Activated B cell treated with CpG ODN at 0.5 μM for 24 hours (primary cell): ENCODE measurements at regions not wholly inside any gene's neighbourhood (a gene's known extent, or its start where the extent isn't known, plus 50 kb on each side); places are given as distances from the start of the nearest gene placed in this dataset.

Experiments used
- ATAC-seq: fragments of 200-7000 bp; cut with Tn5 transposase; one replicate; pipeline ENCODE4 v1.10.0; 2021; ENCODE audit warnings: low read depth, mild to moderate bottlenecking, moderate library complexity
- CTCF ChIA-PET: fragments of 350-600 bp; sonication (Branson Sonifier 250); formaldehyde crosslinking; loops from one replicate; lab custom pipeline; 2021; ENCODE audit warnings: antibody characterized with exemption; lab: Charles Lee
- POLR2A ChIA-PET: fragments of 350-600 bp; sonication (Branson Sonifier 250); formaldehyde crosslinking; loops from one replicate; lab custom pipeline; 2021; ENCODE audit warnings: antibody characterized with exemption; lab: Charles Lee
- DNase-seq: peaks from one replicate; pipeline ENCODE4 v3.0.0; 2022
- H3K27ac Mint-ChIP-seq: one replicate; pipeline ENCODE4 v1.8.0; 2020; ENCODE audit warnings: mixed read lengths
- H3K27me3 Mint-ChIP-seq: one replicate; pipeline ENCODE4 v1.8.0; 2021; ENCODE audit warnings: mixed read lengths
- H3K36me3 Mint-ChIP-seq: one replicate; pipeline ENCODE4 v1.8.0; 2021; ENCODE audit warnings: low read depth, mixed read lengths
- H3K4me1 Mint-ChIP-seq: one replicate; pipeline ENCODE4 v1.8.0; 2021; ENCODE audit warnings: mixed read lengths
- H3K4me3 Mint-ChIP-seq: one replicate; pipeline ENCODE4 v1.8.0; 2020; ENCODE audit warnings: mild to moderate bottlenecking, mixed read lengths
- H3K9me3 Mint-ChIP-seq: one replicate; pipeline ENCODE4 v1.8.0; 2020; ENCODE audit warnings: mixed read lengths
- intact Hi-C: fragments of 100-400 bp; cut with micrococcal nuclease; formaldehyde crosslinking; loops from one replicate; pipeline ENCODE4 v1.15.1; 2024
- TF ChIP-seq, protein P1 (sequence below): fragments of 200-600 bp; IDR thresholded peaks from one replicate; pipeline ENCODE4 v1.8.0; 2022; ENCODE audit warnings: antibody characterized with exemption, mild to moderate bottlenecking

DNA sequence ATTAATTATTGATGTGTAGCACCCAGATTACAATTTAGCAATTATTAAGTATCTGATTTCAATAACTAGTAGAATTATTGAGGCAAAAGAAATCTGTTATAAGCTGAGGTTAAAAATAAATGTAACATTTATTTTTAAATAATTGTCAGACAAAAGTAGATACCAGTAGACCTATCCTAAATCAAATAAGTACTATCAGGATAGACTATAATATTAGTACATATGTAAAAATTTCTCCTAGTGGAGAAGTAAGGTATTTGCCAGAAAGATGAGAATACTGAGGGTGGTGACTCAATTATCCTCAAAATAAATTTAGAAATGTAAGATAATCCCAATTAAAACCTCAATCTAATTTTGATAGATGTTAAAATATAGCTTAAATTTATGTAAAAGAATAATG lies 377.8 kb upstream of the CHRM3 start:
- peaks cover 3% of the 10 kb centered on the region for H3K9me3 Mint-ChIP-seq

DNA sequence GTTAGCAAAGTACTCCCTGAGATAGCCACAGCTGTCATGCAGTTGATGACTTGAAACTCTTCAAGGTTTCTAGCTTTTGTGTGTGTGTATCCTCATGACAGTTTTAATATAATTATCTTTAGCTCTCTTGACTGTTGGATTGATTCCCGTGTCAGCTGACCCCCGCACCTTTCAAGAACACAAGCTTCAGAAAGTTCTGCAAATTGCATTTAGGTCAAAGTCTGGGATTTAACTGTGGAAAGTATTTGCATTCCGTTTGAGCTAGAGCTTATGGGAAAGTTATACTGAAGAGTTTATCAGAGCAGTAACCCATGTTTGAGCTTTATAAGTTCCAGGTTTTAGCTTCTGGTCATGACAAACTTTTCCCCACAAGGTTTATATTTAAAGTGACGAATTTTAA lies 380.1 kb upstream of the CHRM3 start:
- TF ChIP-seq, protein P1, sequence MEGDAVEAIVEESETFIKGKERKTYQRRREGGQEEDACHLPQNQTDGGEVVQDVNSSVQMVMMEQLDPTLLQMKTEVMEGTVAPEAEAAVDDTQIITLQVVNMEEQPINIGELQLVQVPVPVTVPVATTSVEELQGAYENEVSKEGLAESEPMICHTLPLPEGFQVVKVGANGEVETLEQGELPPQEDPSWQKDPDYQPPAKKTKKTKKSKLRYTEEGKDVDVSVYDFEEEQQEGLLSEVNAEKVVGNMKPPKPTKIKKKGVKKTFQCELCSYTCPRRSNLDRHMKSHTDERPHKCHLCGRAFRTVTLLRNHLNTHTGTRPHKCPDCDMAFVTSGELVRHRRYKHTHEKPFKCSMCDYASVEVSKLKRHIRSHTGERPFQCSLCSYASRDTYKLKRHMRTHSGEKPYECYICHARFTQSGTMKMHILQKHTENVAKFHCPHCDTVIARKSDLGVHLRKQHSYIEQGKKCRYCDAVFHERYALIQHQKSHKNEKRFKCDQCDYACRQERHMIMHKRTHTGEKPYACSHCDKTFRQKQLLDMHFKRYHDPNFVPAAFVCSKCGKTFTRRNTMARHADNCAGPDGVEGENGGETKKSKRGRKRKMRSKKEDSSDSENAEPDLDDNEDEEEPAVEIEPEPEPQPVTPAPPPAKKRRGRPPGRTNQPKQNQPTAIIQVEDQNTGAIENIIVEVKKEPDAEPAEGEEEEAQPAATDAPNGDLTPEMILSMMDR, result no peak
- intact Hi-C loops, result no loop called here
- no peaks in the 10 kb centered on the region for H3K4me1 Mint-ChIP-seq
- H3K9me3 Mint-ChIP-seq, result no peaks in the 10 kb centered on the region
- H3K27me3 Mint-ChIP-seq, result no peaks in the 10 kb centered on the region
- no peaks in the 10 kb centered on the region for H3K36me3 Mint-ChIP-seq
- ATAC-seq (no peak), DNase-seq (no peak)
- CTCF ChIA-PET, result no interaction called here
- no peak overlapping the region for H3K27ac Mint-ChIP-seq
- POLR2A ChIA-PET, result no interaction called here
- no peak overlapping the region for H3K4me3 Mint-ChIP-seq

More for the DNA sequence above, 377.8 kb upstream of the CHRM3 start:
- no peak overlapping the region for H3K27ac Mint-ChIP-seq
- DNase-seq, result no peak
- no peak overlapping the region for H3K4me3 Mint-ChIP-seq
- no peak for ATAC-seq
- POLR2A ChIA-PET, result no interaction called here
- intact Hi-C loops, result no loop called here
- H3K27me3 Mint-ChIP-seq, result no peaks in the 10 kb centered on the region
- CTCF ChIA-PET, result no interaction called here
- no peaks in the 10 kb centered on the region for H3K36me3 Mint-ChIP-seq
- no peaks in the 10 kb centered on the region for H3K4me1 Mint-ChIP-seq
- TF ChIP-seq, protein P1, result no peak

DNA sequence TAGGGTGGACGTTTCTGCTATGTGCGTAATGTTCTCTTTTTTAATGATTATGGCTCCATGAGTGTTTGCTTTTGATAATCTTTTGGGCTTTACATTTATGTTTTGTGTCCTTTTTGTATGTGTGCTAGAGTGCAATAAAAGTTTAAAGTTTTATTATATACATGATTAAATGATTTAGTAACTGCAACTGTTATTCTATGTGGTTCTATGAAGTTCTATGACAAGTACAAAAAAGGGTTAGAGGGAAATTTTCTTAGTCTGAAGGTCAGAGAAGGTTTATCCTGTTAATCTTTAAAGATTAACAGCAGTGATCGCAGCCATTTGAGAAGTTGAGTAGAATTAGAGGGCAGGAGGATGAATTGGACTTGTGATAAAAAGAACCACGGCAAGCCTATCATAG lies 386.4 kb upstream of the CHRM3 start:
- ATAC-seq, result no peak

DNA sequence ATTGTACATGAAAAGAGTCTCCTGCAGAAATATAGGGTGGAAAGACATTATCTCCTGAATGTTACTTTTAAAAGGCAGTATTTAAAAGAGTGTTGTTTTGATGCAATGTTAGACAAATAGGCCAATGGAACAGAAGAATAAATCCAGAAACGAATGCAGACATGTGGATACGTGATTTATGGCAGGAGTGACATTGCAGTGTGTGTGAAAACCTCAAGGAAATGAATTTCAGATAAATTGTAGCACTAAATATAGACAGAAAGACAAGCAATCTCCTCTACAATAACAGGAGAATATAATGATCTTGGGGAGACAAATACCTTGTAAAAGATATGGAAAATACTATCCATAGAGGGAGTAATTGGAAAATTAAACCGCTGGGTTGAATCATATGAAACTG lies 387.8 kb upstream of the CHRM3 start:
- DNase-seq (no peak), ATAC-seq (no peak)
- Mint-ChIP-seq H3K27me3 (no peaks in the 10 kb centered on the region), H3K4me1 (no peaks in the 10 kb centered on the region), H3K36me3 (no peaks in the 10 kb centered on the region), H3K27ac (no peak overlapping the region), H3K4me3 (no peak overlapping the region), H3K9me3 (peaks cover 4% of the 10 kb centered on the region)
- TF ChIP-seq, protein P1, result no peak
- intact Hi-C loops, result no loop called here
- POLR2A ChIA-PET, result no interaction called here
- CTCF ChIA-PET, result no interaction called here

More for the DNA sequence above, 386.4 kb upstream of the CHRM3 start:
- intact Hi-C loops, result no loop called here
- no peak for DNase-seq
- POLR2A ChIA-PET, result no interaction called here
- no peak overlapping the region for H3K27ac Mint-ChIP-seq
- H3K4me3 Mint-ChIP-seq, result no peak overlapping the region
- TF ChIP-seq, protein P1, result no peak
- no peaks in the 10 kb centered on the region for H3K4me1 Mint-ChIP-seq
- no peaks in the 10 kb centered on the region for H3K27me3 Mint-ChIP-seq
- H3K9me3 Mint-ChIP-seq, result peaks cover 4% of the 10 kb centered on the region
- CTCF ChIA-PET, result no interaction called here
- no peaks in the 10 kb centered on the region for H3K36me3 Mint-ChIP-seq

DNA sequence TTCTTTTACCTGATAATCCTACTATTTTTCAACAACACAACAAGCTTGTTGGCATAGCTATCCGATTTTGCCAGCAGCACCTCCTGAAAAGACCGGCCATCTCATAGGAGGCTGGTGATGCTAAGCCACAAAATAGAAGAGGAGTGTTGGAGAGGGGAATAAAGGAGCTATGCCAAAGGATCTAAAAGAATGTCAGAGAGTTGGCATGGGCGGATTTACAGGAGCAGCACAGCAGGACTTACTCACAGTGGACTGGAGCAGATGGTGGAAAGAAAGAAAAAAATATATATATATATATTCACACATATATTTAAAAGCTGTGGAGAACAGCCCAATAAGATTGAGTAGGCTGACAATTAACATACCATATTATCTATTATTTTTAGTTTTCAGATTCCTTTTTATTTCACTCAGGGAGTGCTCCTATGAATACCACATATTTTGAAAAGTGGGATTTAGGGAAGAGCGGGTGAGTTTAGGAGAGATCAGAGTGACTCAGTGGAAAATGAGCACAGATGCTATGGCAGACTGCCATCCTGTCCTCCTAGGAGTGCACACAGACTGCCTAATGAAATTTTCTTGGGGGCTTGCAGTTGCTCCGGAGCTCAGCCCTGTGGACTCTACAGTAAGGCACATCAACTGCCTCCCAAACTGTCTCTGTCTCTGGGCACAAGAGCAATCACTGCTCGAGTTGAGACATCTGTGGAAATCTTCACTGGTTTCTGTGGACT lies 394.4 kb upstream of the CHRM3 start:
- Mint-ChIP-seq H3K9me3 (peaks cover 6% of the 10 kb centered on the region), H3K27ac (no peak overlapping the region), H3K27me3 (no peaks in the 10 kb centered on the region), H3K36me3 (no peaks in the 10 kb centered on the region), H3K4me3 (no peak overlapping the region), H3K4me1 (no peaks in the 10 kb centered on the region)
- ATAC-seq, result no peak
- no peak for DNase-seq
- POLR2A ChIA-PET, result no interaction called here
- TF ChIP-seq, protein P1, result no peak
- intact Hi-C loops, result no loop called here
- CTCF ChIA-PET, result no interaction called here
